K562 (cell line): ENCODE measurements at regions not wholly inside any gene's neighbourhood (a gene's known extent, or its start where the extent isn't known, plus 50 kb on each side); places are given as distances from the start of the nearest gene placed in this dataset.

Experiments used
- ATAC-seq: fragments of 200-7000 bp; cut with Tn5 transposase; 3 replicates; pipeline ENCODE4 v1.9.1; 2020; ENCODE audit warnings: moderate library complexity
- BruUV-seq: library from RNA; stranded (reverse); fragments of 400-500 nt; replicated peaks from 2 replicates; lab custom pipeline; 2021; lab: Mats Ljungman, UMichigan
- CTCF ChIA-PET: fragments of 300-600 bp; formaldehyde crosslinking; extraction: SDS; loops from one replicate; lab custom pipeline; 2021; ENCODE audit warnings: low intra/inter-chr PET ratio; lab: Yijun Ruan, JAX
- POLR2A ChIA-PET: fragments of 300-600, 350-650 bp; sonication (Branson Sonifier 250); formaldehyde crosslinking; extraction: SDS; loops from one replicate; lab custom pipeline; 2021; ENCODE audit warnings: antibody characterized with exemption, inconsistent platforms; lab: Yijun Ruan, JAX
- DNase-seq, 4 experiments: peaks; one replicate each; pipeline versions ENCODE4 v3.0.0 to v3.0.0-alpha.2; 2011 to 2018; ENCODE audit warnings: low spot score in 3 of 4, mixed read lengths in 3 of 4; ENCODE audit errors: extremely low read depth in 1 of 4
- FAIRE-seq: peaks from 2 replicates; lab custom pipeline; 2011; peaks lifted over from hg19 to GRCh38; lab: Jason Lieb, UNC
- H2AFZ ChIP-seq: 2 replicates; pipeline ENCODE4 v1.6.0; 2011; ENCODE audit warnings: low read depth, low read length, control low read depth, inconsistent platforms
- H3K27ac ChIP-seq: fragments of 200-600 bp; 3 replicates; pipeline ENCODE4 v1.8.0; 2011; ENCODE audit warnings: low read depth, mild to moderate bottlenecking, control low read depth, inconsistent platforms, low read length, moderate library complexity, mixed read lengths; ENCODE audit errors: extremely low read depth
- H3K27me3 ChIP-seq, 2 experiments: fragments of 300-600 bp in 1 of 2; 2 replicates in 1 of 2; 3 replicates in 1 of 2; pipeline versions ENCODE4 v1.6.0 to v1.8.0; 2011; ENCODE audit warnings: inconsistent platforms in 2 of 2, low read length in 2 of 2, mild to moderate bottlenecking in 1 of 2, mixed read lengths in 1 of 2, moderate library complexity in 1 of 2; ENCODE audit not compliant: control insufficient read depth in 2 of 2, insufficient read depth in 2 of 2
- H3K36me3 ChIP-seq: fragments of 300-600 bp; 3 replicates; pipeline ENCODE4 v1.8.0; 2011; ENCODE audit warnings: mild to moderate bottlenecking, low read length, inconsistent platforms; ENCODE audit not compliant: control insufficient read depth, insufficient read depth
- H3K4me1 ChIP-seq, 2 experiments: fragments of 200-600 bp in 1 of 2; replicated peaks in 1 of 2; 2 replicates in 1 of 2; 3 replicates in 1 of 2; pipeline versions ENCODE4 v1.5.1 to v1.8.0; 2011; ENCODE audit warnings: inconsistent platforms in 2 of 2, low read length in 2 of 2, mild to moderate bottlenecking in 1 of 2, mixed read lengths in 1 of 2, moderate library complexity in 1 of 2; ENCODE audit not compliant: control insufficient read depth in 2 of 2, insufficient read depth in 2 of 2
- H3K4me2 ChIP-seq: 2 replicates; pipeline ENCODE4 v1.6.1; 2011; ENCODE audit warnings: low read length, control low read depth, inconsistent platforms, mixed read lengths; ENCODE audit not compliant: insufficient read depth
- H3K4me3 ChIP-seq: fragments of 200-600 bp; sonication (generic), shearing (Covaris generic); 2 replicates; pipeline ENCODE4 v1.5.1; 2016; ENCODE audit warnings: control low read depth, inconsistent platforms
- H3K79me2 ChIP-seq: fragments of 200-600 bp; 3 replicates; pipeline ENCODE4 v1.8.0; 2011; ENCODE audit warnings: low read length, inconsistent platforms; ENCODE audit not compliant: control insufficient read depth, insufficient read depth
- H3K9ac ChIP-seq, 2 experiments: 2 replicates each; pipeline versions ENCODE4 v1.6.0 to v1.6.1; 2011; ENCODE audit warnings: low read depth in 2 of 2, low read length in 2 of 2, control low read depth in 1 of 2, inconsistent platforms in 1 of 2, mild to moderate bottlenecking in 1 of 2, mixed read lengths in 1 of 2; ENCODE audit not compliant: insufficient read depth in 1 of 2
- H3K9me1 ChIP-seq: one replicate; pipeline ENCODE4 v1.6.0; 2011; ENCODE audit warnings: inconsistent platforms, mild to moderate bottlenecking, low read length, moderate library complexity; ENCODE audit not compliant: control insufficient read depth, insufficient read depth
- H3K9me3 ChIP-seq: replicated peaks from 2 replicates; pipeline ENCODE4 v1.5.1; 2011; ENCODE audit warnings: low read depth, low read length, inconsistent platforms; ENCODE audit not compliant: control insufficient read depth, insufficient read depth
- H4K20me1 ChIP-seq: replicated peaks from 2 replicates; pipeline ENCODE4 v1.6.1; 2011; ENCODE audit warnings: low read length, inconsistent platforms, mixed read lengths; ENCODE audit not compliant: control insufficient read depth, insufficient read depth
- EP300 ChIP-seq: IDR thresholded peaks from 2 replicates; pipeline ENCODE4 v1.6.1; 2012; ENCODE audit warnings: low read length, improper control_type of control experiment
- GABPB1 ChIP-seq: sonication (generic); formaldehyde crosslinking; IDR thresholded peaks from 2 replicates; pipeline ENCODE4 v1.8.0; 2022; ENCODE audit warnings: mild to moderate bottlenecking, missing genetic modification reagents
- HLTF ChIP-seq: fragments of 450-650 bp; IDR thresholded peaks from 2 replicates; pipeline ENCODE4 v1.6.1; 2016
- MECOM ChIP-seq: fragments of 250-450 bp; sonication (Bioruptor Pico); IDR thresholded peaks from 2 replicates; pipeline ENCODE4 v1.8.0; 2022; ENCODE audit warnings: inconsistent platforms
- MEF2D ChIP-seq: conservative IDR thresholded peaks from 2 replicates; pipeline ENCODE4 v1.6.1; 2016; ENCODE audit warnings: low read depth, missing genetic modification characterization, missing compliant biosample characterization
- NCOA4 ChIP-seq: fragments of 450-650 bp; IDR thresholded peaks from 2 replicates; pipeline ENCODE4 v1.6.1; 2018; ENCODE audit warnings: mild to moderate bottlenecking; ENCODE audit not compliant: partially characterized antibody
- RFX5 ChIP-seq: IDR thresholded peaks from 2 replicates; pipeline ENCODE4 v1.6.1; 2011; ENCODE audit warnings: low read depth, mild to moderate bottlenecking, improper control_type of control experiment, low read length
- STAT5B ChIP-seq: fragments of 250-450 bp; sonication (Bioruptor Pico); IDR thresholded peaks from 2 replicates; pipeline ENCODE4 v1.8.0; 2021; ENCODE audit warnings: mild to moderate bottlenecking, inconsistent platforms
- ZBTB8A ChIP-seq: fragments of 450-650 bp; IDR thresholded peaks from 2 replicates; pipeline ENCODE4 v1.6.1; 2018; ENCODE audit warnings: mild to moderate bottlenecking, moderate library complexity; ENCODE audit not compliant: partially characterized antibody
- WGBS: fragments of 100-300 bp; shearing (Covaris generic); methylation state at CpG from one replicate; pipeline ENCODE4 v1.1.6; 2016; ENCODE audit warnings: low coverage, mixed read lengths; ENCODE audit not compliant: insufficient coverage; ENCODE audit errors: missing lambda C conversion rate; 5-methylcytosine and 5-hydroxymethylcytosine counted together
- in situ Hi-C: fragments of 300-500 bp; cut with MboI; formaldehyde crosslinking; loops from 4 replicates; pipeline ENCODE4 v1.15.0; 2018; ENCODE audit warnings: inconsistent platforms, mixed read lengths
- intact Hi-C: fragments of 100-400 bp; cut with micrococcal nuclease; formaldehyde crosslinking; loops from 2 replicates; pipeline ENCODE4 v1.14.2; 2022
- TF ChIP-seq, protein P1 (sequence below): sonication (generic); formaldehyde crosslinking; IDR thresholded peaks from 2 replicates; pipeline ENCODE4 v1.8.1; 2023; ENCODE audit warnings: mild to moderate bottlenecking, missing genetic modification reagents
- TF ChIP-seq, protein P2 (sequence below), 2 experiments: fragments of 200-800 bp in 1 of 2; sonication (Bioruptor generic) in 1 of 2; sonication (generic) in 1 of 2; formaldehyde crosslinking in 1 of 2; IDR thresholded peaks in 1 of 2; conservative IDR thresholded peaks in 1 of 2; 2 replicates each; pipeline versions ENCODE4 v1.5.0 to v1.6.1; 2016 to 2020; ENCODE audit warnings: missing compliant biosample characterization in 1 of 2, missing genetic modification characterization in 1 of 2, missing genetic modification reagents in 1 of 2
- TF ChIP-seq, protein P3 (sequence below): fragments of 450-650 bp; IDR thresholded peaks from 2 replicates; pipeline ENCODE4 v1.7.0; 2016; ENCODE audit warnings: borderline replicate concordance
- TF ChIP-seq, protein P4 (sequence below): sonication (generic); formaldehyde crosslinking; IDR thresholded peaks from 2 replicates; pipeline ENCODE4 v1.8.0; 2022; ENCODE audit warnings: missing genetic modification reagents, mild to moderate bottlenecking, borderline replicate concordance

DNA sequence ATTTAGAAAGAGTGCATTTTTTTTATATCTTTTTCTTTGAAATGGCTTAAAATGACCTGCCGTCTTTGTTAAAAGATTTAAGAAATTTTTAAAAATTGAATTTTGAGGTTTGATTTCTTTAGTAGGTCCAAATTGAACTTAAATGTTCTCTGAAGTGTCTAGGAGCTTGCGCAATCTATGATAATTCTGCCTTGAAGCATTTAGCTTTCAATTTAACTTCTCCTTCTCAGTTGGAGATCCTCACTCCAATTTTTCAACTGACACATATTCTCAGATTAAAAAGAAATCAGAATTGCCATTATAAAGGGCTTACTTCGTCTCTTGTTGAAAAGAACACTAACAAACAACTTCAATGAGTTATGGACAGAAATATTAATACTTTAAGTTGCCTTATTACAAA lies 273.5 kb downstream of the TMA16 start:
- no peak overlapping the region for H3K9ac ChIP-seq
- ChIA-PET CTCF (no interaction called here), POLR2A (no interaction called here)
- no peak overlapping the region for H3K27ac ChIP-seq
- in situ Hi-C loops: no loop called here
- FAIRE-seq (no peak), DNase-seq (no peak), ATAC-seq (no peak)
- BruUV-seq: no TSS peak
- no peaks in the 10 kb centered on the region for H3K9me3 ChIP-seq
- H3K9me1 ChIP-seq: no peaks in the 10 kb centered on the region
- no peaks in the 10 kb centered on the region for H3K27me3 ChIP-seq
- intact Hi-C loops: no loop called here
- H3K4me1 ChIP-seq: no peaks in the 10 kb centered on the region
- no peak overlapping the region for H3K4me3 ChIP-seq
- no peaks in the 10 kb centered on the region for H3K79me2 ChIP-seq
- H3K4me2 ChIP-seq: no peak overlapping the region
- WGBS: 2% methylated on average over 3 of the region's 3 CpGs
- no peak overlapping the region for H2AFZ ChIP-seq
- H3K36me3 ChIP-seq: no peaks in the 10 kb centered on the region
- H4K20me1 ChIP-seq: no peaks in the 10 kb centered on the region
- TF ChIP-seq MEF2D (tag) (no peak), RFX5 (no peak), GABPB1 (CRISPR knock-in tag) (no peak), STAT5B (CRISPR knock-in tag) (no peak), NCOA4 (no peak), ZBTB8A (no peak), HLTF (no peak), EP300 (no peak), MECOM (CRISPR knock-in tag) (no peak)
- TF ChIP-seq, protein P1, sequence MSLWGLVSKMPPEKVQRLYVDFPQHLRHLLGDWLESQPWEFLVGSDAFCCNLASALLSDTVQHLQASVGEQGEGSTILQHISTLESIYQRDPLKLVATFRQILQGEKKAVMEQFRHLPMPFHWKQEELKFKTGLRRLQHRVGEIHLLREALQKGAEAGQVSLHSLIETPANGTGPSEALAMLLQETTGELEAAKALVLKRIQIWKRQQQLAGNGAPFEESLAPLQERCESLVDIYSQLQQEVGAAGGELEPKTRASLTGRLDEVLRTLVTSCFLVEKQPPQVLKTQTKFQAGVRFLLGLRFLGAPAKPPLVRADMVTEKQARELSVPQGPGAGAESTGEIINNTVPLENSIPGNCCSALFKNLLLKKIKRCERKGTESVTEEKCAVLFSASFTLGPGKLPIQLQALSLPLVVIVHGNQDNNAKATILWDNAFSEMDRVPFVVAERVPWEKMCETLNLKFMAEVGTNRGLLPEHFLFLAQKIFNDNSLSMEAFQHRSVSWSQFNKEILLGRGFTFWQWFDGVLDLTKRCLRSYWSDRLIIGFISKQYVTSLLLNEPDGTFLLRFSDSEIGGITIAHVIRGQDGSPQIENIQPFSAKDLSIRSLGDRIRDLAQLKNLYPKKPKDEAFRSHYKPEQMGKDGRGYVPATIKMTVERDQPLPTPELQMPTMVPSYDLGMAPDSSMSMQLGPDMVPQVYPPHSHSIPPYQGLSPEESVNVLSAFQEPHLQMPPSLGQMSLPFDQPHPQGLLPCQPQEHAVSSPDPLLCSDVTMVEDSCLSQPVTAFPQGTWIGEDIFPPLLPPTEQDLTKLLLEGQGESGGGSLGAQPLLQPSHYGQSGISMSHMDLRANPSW (CRISPR knock-in tag): no peak
- TF ChIP-seq, protein P2, sequence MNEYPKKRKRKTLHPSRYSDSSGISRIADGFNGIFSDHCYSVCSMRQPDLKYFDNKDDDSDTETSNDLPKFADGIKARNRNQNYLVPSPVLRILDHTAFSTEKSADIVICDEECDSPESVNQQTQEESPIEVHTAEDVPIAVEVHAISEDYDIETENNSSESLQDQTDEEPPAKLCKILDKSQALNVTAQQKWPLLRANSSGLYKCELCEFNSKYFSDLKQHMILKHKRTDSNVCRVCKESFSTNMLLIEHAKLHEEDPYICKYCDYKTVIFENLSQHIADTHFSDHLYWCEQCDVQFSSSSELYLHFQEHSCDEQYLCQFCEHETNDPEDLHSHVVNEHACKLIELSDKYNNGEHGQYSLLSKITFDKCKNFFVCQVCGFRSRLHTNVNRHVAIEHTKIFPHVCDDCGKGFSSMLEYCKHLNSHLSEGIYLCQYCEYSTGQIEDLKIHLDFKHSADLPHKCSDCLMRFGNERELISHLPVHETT (CRISPR knock-in tag; conservative IDR thresholded peaks at IDR 0.05 in 1 of 2, IDR thresholded peaks at IDR 0.05 in 1 of 2): no peak
- TF ChIP-seq, protein P3, sequence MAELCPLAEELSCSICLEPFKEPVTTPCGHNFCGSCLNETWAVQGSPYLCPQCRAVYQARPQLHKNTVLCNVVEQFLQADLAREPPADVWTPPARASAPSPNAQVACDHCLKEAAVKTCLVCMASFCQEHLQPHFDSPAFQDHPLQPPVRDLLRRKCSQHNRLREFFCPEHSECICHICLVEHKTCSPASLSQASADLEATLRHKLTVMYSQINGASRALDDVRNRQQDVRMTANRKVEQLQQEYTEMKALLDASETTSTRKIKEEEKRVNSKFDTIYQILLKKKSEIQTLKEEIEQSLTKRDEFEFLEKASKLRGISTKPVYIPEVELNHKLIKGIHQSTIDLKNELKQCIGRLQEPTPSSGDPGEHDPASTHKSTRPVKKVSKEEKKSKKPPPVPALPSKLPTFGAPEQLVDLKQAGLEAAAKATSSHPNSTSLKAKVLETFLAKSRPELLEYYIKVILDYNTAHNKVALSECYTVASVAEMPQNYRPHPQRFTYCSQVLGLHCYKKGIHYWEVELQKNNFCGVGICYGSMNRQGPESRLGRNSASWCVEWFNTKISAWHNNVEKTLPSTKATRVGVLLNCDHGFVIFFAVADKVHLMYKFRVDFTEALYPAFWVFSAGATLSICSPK: no peak
- TF ChIP-seq, protein P4, sequence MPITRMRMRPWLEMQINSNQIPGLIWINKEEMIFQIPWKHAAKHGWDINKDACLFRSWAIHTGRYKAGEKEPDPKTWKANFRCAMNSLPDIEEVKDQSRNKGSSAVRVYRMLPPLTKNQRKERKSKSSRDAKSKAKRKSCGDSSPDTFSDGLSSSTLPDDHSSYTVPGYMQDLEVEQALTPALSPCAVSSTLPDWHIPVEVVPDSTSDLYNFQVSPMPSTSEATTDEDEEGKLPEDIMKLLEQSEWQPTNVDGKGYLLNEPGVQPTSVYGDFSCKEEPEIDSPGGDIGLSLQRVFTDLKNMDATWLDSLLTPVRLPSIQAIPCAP: no peak
